ENCODE measurements at regions not wholly inside any gene's neighbourhood (a gene's known extent, or its start where the extent isn't known, plus 50 kb on each side); places are given as distances from the start of the nearest gene placed in this dataset.

- peak in 3 of 6 donors; percentile 21 to 46 (median 44) for DNase-seq
- no peak overlapping the region for H3K27ac ChIP-seq
- WGBS, 2 donors = 89 to 92% methylated on average over 29 to 32 of the region's 32 CpGs
- no peak for FAIRE-seq
- no peak for TF ChIP-seq CTCF (IDR thresholded peaks at IDR 0.05)
- ATAC-seq = no peak
- H3K9me3 ChIP-seq = no peaks in the 10 kb centered on the region
- no peaks in the 10 kb centered on the region for H3K27me3 ChIP-seq
- intact Hi-C loops (cut with DNase I) = no loop called here
- H3K36me3 ChIP-seq = no peaks in the 10 kb centered on the region
- no peaks in the 10 kb centered on the region for H3K4me1 ChIP-seq
- H3K4me3 ChIP-seq = no peak overlapping the region
These were observed 1242.2 kb upstream of the EYS start for GRCh38 chr6:66949191-66949661.

DNA sequence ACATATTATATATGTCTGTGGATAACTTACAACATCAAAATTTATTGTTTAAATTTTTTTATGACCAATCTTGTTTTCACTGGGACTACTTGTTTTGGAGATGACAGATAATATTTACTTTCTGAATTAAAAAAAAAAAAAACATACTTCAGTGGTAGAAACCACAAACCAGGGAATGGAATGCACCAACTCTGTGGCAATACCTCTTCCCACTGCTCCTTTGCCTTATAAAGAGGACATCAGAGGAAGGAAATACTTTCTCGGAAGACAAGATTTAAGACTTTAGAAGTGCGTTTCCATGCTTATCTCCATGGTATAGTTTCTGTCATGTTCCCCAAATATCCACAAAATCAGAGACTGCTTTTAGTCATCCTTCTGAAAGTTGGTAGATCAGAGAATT, 1241.1 kb upstream of the EYS start:
- Histone ChIP-seq H3K9me3 (no peaks in the 10 kb centered on the region), H3K4me1 (no peaks in the 10 kb centered on the region), H3K4me3 (no peak overlapping the region), H3K36me3 (no peaks in the 10 kb centered on the region), H3K27ac (no peak overlapping the region), H3K27me3 (no peaks in the 10 kb centered on the region)
- DNase-seq (no peak), ATAC-seq (no peak), FAIRE-seq (no peak)
- 33 to 44% methylated on average over 2 of the region's 2 CpGs for WGBS, 2 donors
- no peak for TF ChIP-seq CTCF (IDR thresholded peaks at IDR 0.05)
- intact Hi-C loops (cut with DNase I) = no loop called here

- no peak for TF ChIP-seq CTCF (IDR thresholded peaks at IDR 0.05)
- WGBS, 2 donors = 67 to 71% methylated on average over 2 of the region's 2 CpGs
- Histone ChIP-seq H3K9me3 (no peaks in the 10 kb centered on the region), H3K27ac (no peak overlapping the region), H3K36me3 (no peaks in the 10 kb centered on the region), H3K27me3 (no peaks in the 10 kb centered on the region), H3K4me3 (no peak overlapping the region), H3K4me1 (no peaks in the 10 kb centered on the region)
- DNase-seq = no peak
- intact Hi-C loops (cut with DNase I) = no loop called here
- FAIRE-seq = no peak
- ATAC-seq = no peak
These were observed 1233.0 kb upstream of the EYS start for GRCh38 chr6:66940003-66940402.

GRCh38 chr6:66937180-66937579, 1230.2 kb upstream of the EYS start:
- Histone ChIP-seq H3K9me3 (no peaks in the 10 kb centered on the region), H3K27me3 (no peaks in the 10 kb centered on the region), H3K36me3 (no peaks in the 10 kb centered on the region), H3K4me3 (no peak overlapping the region), H3K4me1 (no peaks in the 10 kb centered on the region), H3K27ac (no peak overlapping the region)
- no peak for ATAC-seq
- DNase-seq = no peak
- FAIRE-seq = no peak
- 61 to 65% methylated on average over 3 of the region's 3 CpGs for WGBS, 2 donors
- intact Hi-C loops (cut with DNase I) = no loop called here
- TF ChIP-seq CTCF (IDR thresholded peaks at IDR 0.05) = no peak

- no peaks in the 10 kb centered on the region for H3K4me1 ChIP-seq
- no peaks in the 10 kb centered on the region for H3K9me3 ChIP-seq
- H3K27ac ChIP-seq = no peak overlapping the region
- WGBS, 2 donors = 45% methylated on average over 3 of the region's 3 CpGs
- intact Hi-C loops (cut with DNase I) = no loop called here
- no peak for TF ChIP-seq CTCF (IDR thresholded peaks at IDR 0.05)
- DNase-seq = no peak
- no peak for ATAC-seq
- no peak overlapping the region for H3K4me3 ChIP-seq
- no peaks in the 10 kb centered on the region for H3K27me3 ChIP-seq
- H3K36me3 ChIP-seq = no peaks in the 10 kb centered on the region
- FAIRE-seq = no peak
These were observed 1228.6 kb upstream of the EYS start for GRCh38 chr6:66935612-66936011.

Measured in pancreas (tissue), 10 donors.